HG03103 (cell line): ENCODE measurements at regions not wholly inside any gene's neighbourhood (a gene's known extent, or its start where the extent isn't known, plus 50 kb on each side); places are given as distances from the start of the nearest gene placed in this dataset.

ENCODE experiments used
- ATAC-seq: cut with Tn5 transposase; IDR thresholded peaks from one replicate; pipeline ENCODE4 v1.9.1; 2021; ENCODE audit warnings: low read depth; ENCODE audit not compliant: unreplicated experiment

DNA sequence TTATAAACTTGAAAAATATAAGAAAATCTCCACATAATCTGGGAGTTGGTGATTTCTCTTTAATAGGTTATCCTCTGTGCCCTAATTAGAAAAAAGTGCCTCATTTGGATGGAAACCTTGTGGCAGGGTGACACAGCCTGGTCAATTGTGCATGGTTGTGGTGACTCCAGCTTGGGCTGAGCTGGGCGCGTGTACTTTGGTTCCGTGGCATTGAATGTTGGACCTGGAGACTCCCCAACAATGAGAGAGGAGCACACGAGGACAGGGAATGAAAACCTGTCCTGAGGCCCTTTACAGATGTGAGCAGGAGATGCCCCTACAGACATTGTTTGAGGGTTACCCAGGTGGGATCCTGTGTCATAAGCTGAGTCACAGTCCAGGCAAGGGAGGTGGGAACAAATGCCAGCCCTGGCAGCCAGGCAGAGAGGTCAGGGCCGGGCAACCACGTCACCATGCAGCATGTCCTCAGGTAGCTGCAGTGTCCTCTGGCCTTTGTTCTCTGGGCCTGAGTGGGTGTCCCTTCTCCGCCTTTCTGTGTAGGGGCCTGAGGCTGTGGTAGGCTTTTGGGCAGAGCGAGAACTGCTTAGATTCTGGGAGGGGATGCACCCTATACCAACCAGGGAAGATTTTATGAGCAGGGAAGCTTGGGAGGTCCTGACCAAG, 147.4 kb upstream of the TBX20 start:
- ATAC-seq, result no peak

DNA sequence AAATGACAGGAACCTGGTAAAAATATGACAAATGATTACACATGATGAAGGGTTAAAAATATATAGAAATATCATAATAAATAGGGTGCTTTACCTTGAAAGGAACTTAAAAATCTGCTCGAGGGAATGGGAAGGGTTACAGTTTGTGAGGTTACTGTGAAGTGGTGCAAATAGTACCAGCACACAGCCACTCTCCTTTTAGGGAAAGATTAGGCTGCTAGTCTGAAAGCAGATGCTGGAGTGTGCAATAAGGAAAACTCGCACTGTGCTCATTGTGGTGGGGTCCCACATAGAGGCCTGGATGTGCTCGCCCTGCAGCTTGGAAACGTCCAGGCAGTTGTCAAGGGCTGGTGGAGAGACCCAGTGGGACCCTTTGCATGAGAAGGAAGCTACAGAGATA, 145.9 kb upstream of the TBX20 start:
- ATAC-seq, result no peak

DNA sequence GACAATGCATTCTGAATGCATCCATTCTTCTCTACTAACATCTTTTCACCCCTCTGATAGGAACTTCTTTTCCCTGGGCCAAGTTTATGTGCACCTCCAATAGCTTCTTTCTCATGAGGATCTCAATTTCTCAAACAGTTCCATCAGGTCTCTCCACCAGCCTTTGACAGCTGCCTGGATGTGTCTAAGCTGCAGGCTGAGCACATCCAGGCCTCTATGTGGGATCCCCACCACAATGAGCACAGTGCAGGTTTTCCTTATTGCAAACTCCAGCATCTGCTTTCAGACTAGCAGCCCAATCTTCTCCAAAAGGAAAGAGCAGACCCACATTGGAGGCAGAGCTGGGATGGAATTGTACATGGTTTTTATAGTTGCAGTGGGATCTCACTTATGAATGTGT, 145.3 kb upstream of the TBX20 start:
- no peak for ATAC-seq

DNA sequence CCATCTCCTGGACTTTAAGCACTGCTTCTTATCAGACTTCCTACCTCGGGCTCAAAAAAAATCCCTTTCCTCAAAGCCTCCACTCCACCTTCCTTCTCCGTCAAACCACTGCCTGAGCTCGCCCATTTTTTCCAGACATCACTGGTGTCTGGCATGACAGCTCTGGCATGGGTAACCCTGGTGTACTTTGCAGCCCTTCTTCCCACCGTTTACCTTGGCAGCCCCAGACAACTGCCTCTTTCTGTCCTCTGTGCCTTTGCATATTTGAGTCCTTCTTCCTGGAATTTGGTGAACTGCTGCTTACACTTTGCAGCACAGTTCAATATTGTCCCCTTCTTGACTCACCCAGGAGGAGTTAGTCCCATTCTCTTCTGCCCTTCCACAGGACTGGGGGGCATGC, 144.6 kb upstream of the TBX20 start:
- no peak for ATAC-seq

DNA sequence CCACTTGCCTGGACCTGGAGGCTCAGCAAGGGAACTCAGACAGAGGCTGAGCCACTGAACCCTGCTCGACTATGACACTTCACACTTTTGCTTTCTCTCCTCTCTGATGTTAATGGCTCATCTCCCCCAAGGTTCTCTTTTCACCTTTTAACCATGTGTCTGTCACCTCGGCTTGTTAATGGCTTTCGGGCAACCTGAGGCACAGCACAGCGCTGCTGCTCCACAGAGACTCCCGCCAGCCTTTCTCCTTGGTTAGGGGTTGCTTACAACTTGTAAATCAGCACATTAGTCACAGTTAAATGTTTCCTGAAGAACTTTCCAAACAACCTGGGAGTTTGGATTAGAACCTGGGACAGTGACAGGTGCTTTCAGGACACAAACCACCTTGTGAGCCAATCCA, 136.2 kb upstream of the TBX20 start:
- no peak for ATAC-seq

DNA sequence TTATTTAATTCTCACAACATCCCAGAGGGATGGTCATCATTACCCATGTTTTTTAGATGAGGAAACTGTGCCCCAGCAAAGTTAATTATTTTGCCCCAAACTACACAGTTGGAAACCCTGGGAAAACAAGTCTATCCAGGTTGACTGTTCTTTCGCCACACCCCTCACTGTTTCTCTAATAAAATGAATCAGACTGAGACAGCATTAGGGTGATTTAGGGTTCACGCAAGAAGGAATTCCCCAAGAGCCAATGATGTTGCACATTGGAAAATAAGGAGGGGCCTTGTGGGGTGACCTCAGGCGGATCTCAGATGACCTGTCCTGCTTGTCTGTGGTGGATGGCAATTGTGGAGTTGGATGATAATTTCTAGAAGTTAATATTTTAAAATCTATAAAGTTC, 135.7 kb upstream of the TBX20 start:
- ATAC-seq, result no peak

DNA sequence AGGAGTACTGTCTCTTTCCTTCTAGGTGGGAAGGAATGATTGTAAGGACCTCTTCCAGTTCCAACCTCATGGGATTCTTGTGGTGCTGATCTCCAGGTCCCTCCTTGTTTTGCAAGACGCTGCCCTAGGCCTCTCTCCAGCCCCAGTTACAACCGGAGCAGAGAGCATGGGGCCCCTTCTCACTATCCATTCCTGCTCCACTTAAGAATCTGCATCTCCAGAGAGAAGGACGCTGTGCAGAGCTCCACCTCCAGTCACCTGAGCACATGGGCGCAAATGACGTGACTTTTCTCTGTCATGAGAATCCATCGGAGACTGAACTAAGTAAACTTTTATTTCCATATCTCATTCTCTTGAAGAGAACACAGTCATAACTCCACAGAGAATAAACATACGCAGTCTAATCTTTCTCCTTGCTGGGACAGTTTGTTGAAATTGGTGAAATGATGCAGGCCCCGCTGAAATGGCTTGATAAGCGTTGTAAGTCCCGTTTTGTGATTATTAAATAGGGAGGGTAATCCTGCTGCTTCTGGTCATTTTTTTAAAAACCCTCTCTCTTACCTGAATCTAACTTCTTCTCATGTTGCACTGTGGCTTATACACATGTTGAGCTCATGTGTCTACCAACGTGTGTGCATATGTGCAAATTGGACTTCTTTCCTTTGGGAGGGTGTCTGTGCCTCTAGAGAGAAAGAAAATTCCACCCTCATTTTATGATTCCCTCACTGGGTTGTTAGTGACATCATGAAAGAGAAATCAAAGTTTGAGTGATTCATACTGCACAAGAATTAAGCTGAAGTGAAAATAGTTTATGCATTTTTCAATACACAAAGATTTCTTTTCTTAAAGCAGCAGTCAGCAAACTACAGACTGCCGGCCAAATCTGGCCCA, 133.2 kb upstream of the TBX20 start:
- no peak for ATAC-seq

DNA sequence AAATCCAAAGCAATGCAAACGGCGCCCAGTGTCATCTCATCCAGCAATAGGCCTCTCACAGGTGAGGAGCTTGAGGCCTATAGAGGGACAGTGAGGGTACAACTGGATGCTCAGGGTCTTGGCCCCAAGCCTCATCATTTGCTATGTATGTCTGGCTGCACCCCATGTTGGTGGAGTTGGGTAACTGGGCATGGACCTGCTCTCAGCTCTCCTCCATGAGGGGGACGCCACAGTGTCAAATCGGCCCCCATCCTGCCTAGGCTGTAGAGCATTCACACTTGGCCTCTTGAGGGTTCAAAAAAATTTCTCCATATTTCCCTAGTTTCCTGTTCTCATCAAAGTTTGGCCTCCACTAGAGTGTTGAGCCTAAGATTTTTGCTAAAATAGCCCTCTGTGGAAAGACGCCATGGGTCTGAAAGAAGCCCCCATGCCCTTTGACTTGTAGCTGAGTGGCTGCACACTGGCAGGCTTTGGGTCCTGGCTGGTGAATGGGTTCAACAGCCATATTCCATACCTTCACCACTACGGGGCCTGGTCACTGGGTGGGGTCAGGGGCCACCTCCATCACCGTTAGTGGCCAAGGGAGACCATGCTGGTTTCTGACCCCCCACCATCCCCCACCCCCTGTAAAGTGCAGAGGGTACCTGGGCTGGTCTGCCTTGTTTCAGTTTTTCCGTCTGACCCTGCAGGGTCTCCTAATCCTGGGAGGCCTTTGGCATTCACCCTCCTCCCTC, 132.3 kb upstream of the TBX20 start:
- no peak for ATAC-seq

DNA sequence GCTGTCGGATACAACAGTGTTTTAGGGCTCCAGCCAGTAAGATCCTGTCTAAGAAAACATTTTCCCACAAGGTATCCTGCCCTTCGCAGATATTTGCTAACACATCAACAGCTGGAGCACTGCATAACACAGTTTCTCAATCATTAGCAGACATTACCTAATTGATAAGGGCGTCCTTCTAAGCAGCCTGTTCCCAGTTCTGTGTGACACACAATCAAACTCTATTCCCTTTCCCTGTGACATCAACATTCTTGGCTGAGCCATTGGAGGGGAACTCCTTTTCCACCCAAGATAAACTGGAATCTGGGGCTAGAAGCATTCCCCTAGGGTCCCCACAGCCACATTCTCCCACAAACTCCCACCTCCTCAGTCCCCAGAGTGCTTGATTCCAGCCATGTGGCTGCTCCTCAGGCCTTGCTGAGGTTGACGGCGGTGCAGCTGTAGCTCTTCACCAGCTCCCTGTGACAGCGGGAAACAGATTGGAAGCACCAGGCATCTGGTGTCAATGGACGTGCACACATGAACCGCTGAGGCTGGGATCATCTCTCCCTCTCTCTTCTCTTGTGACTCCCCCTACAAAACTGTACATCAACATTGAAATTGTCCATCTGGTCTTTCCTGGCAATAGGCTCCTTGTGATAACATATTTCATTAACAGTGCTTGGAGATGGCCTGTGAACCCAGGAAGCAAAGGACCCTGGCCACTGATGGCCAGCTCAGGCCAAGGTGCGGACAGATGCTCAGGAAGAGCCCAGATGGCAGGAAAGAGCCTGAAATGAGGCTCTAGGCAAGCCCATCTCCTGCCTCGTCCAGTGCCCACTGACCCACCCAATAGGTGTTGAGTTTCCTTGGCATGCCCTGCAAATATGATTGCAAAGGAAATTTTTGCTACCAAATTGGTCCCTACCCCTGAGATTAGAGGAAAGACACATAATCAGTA, 131.1 kb upstream of the TBX20 start:
- no peak for ATAC-seq

DNA sequence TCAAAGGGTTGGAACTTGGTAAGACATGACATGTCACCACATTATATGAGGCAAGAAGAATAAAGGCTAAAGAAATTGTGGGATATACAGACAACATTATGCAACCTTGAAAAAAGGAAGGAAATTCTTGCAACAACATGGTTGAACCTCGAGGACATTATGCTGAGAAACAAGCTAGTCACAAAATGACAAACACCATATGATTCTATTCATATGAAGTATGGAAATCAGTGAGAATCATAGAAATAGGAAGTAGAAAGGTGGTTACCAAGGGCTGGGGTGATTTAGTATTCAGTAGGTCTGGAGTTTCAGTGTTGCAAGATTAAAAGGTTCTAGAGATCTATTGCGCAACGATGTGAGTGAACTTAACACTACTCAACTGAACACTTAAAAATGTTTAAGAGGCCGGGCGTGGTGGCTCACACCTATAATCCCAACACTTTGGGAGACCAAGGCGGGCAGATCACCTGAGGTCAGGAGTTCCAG, 126.9 kb upstream of the TBX20 start:
- ATAC-seq, result no peak

DNA sequence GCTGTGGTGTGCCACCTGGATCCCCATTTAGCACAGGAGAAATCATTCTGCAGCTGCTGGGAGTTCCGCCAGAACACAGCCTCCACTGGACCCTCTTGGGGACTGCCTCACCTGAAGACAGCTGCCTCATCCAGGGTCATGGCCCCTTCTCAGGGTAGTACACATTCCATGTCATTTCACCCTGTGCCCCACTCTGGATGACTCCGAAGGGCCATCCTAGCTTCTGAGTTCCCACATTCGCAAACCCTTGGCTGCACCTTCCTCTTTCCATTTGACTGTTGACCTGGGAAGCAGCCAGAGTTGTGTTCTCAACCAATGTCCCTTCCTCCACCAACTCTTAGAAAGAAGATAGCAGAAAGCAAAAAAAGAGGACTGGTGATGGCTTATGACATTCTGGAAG, 125.6 kb upstream of the TBX20 start:
- no peak for ATAC-seq

DNA sequence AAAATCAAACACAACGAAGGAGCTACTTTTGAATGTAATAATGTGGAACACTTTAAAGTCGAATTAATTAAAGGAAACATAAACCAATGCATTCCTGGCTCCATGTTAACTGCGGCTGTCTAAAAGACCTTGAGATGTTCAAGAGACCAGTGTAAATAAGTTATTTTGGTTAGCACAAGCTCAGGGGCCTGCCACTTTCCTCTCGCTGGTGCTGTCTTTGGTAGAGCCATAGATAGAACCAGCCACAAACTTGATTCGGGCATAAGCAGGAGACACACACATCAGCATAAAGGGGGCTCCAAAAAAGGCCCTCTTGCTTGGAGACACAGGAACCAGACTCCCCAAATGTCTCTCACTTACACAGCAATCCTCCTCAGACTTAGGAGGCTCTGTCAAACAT, 121.6 kb upstream of the TBX20 start:
- no peak for ATAC-seq

DNA sequence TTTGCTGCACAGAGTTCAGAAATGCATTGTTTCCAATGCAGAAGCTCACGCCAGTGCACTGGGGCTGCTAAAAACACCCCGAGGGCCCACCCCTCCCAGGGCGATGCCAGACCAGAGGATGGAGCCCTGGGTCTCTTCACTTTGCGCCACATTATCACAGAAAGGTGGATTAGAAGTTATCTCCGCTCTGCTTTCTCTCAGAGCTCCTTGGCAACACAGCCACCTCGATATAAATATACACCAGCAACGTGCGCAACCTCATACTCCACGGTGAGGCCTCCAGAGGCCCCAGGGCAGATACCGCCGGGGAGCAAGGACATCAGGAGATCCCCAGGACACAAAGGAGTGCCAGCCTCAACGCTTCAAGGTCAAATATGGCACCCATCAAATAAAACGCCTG, 121.0 kb upstream of the TBX20 start:
- ATAC-seq, result no peak

DNA sequence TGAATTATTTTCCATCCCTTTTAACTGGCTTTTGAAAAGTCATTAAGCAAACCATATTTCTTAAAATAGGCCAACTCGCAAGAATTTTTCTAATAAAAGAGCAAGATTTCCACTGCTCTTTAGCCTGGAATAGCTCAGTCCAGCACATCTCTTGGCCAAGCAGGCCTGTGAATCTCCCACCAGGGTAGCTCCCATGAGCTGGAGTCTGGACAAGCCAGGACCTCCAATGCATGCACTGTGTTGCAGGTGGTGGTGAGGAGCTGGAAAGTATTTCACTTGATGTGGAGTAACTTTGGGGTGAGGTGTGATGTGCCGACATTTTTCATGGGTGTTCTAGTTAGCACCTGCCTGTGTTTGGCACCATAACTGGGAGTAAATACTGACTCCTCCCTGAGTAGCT, 117.3 kb upstream of the TBX20 start:
- ATAC-seq, result no peak

DNA sequence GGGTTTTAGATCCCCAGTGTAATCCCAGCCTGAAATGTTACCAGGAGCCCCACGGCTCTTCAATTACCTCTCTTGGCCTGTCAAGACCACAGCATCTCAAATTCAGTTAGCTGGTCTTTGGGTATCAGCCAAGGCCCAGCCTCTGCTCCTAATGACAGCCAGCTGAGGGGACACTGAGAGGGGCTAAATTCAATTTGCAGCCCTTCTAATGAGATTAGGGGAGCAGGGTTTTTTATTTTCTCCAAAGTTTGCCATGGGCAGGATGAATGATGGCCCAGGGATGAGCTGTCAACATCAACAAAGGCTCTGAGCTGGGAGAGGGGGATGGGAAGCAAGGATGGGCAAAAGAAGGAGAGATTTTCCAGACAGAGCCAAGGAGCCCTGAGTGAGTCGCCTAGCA, 116.8 kb upstream of the TBX20 start:
- ATAC-seq, result no peak

DNA sequence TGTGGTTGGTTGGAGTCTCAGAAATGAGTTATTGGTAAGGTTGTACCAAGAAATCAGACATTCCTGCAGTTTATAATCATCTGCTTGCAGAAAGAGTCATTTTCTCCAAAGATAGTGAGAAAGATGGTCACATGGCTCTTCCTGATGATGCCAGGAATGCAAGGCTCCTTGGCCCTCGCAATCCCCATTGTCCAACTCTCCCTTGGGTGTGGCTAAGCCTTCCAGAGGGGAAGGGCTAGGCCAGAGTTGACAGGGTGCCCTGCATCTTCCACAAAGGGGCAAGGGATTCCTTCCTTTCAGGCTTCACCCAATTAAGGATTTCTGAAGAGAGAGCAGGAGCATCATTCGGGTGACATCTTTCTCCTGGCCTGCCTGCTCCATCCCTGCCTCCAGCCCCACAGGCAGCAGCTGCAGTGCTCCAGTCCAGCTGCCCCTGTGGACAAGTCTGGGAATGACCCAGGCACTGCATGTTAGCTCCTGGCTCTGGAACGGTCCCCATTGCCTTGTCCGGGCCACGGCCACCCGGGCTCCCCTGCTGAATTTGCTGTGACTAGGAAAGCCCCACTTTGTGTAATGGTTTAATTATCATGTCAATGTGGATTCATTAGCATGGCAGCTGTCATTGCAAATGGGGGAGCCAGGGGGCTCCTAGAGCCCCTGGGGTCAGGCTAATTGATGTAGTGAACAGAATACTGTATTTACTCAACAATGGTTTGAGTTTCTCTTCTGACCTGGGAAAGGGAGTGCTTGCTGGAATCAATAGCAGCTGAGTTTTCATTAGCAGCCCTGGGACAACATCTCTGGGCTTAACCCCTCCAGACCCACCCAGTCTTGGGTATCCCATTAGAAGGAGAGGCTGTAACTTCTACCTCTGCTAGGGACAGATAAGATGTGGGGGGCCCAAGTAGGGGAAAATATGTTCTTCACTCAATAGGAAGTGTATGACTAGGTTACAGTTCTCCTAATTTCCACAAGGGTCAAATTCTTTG, 112.6 kb upstream of the TBX20 start:
- no peak for ATAC-seq

DNA sequence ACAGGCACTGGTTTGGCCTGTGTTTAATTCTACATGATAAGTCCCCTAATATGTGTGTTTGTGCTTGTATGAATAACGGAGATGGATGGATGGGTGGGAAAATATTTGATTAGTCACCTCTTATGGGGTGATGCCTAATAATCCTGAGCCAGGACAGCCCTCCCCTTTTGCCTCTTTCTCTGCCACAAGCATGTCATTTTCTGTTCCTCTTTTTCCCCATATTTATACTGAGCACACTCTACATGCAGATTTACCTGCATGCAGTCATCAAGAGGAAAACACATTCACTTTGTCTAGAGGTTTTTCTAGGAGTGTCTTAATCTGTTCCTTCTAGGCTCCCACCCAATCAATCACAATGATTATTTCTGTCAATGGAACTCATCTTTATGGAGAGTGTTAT, 111.6 kb upstream of the TBX20 start:
- ATAC-seq, result peak; percentile 81

DNA sequence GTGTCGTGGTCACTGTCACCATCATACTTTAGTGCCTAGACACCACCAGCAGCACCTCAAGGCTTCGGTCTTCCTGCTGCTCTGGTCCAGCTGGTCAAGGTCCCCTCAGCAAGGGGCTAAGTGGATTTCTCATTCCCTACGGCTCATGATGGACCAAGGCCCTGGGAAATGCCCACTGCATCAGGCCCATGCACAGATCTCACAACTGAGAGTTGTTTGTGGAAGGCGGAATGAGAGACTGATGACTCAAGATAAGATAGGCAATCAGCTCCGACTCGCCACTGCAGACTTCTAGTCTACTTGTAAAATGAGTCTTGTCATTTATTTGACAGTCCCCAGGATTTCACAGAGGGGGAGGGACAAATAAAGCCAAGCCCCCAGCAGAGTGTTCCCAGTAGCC, 108.4 kb upstream of the TBX20 start:
- no peak for ATAC-seq

DNA sequence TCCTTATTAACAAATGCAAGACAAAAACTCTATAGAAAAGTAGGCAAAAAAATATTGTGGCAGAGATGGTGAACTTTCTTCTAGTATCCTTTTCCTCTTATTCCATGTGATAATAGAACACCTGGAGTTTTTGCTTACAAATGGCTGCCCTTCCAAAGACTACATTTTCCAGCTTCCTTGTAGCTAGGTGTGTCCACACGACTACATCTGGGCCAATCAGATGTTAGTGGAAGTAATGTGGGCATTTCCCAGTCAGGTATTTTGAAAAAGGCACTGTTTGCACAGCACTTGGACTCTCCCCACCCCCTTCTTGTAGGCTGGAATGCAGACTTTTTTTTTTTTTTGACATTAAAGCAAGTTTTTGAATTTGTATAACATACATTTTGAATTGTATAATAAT, 105.5 kb upstream of the TBX20 start:
- no peak for ATAC-seq
